GM18951 (cell line): ENCODE measurements at regions not wholly inside any gene's neighbourhood (a gene's known extent, or its start where the extent isn't known, plus 50 kb on each side); places are given as distances from the start of the nearest gene placed in this dataset.

ENCODE experiments used
- POLR2A ChIP-seq: IDR thresholded peaks from 4 replicates; pipeline ENCODE4 v1.6.1; 2011; ENCODE audit warnings: mild to moderate bottlenecking; ENCODE audit not compliant: insufficient read length, insufficient read depth; ENCODE audit errors: extremely low read depth
- in situ Hi-C: fragments of 300-500 bp; cut with MboI; formaldehyde crosslinking; loops from one replicate; pipeline ENCODE4 v1.12.0; 2022; ENCODE audit warnings: low sequenced_read_pairs, mixed read lengths, inconsistent platforms; ENCODE audit not compliant: unreplicated experiment

GRCh38 chr7:19834566-19834965 lies 61.1 kb upstream of the TMEM196 start:
- in situ Hi-C loops, result no loop called here
- no peak for TF ChIP-seq POLR2A

DNA sequence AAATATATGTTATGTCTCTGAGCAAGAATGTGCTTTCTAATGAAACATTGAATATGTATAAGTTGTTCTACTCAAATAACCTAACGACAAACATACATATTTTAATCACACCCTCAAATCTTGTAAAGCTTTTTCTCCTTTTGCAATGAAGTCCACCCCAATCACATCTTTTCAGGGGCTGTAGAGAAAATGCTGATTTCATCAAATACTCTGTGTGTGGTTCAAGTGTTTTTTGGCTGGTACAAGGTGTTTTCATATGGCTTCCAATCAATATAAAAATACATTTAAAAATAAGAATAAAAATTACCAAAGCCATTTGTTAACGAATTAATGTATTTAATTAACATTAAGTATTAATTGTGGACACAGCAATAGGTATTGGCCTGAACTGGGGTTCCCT lies 57.2 kb upstream of the TMEM196 start:
- in situ Hi-C loops, result no loop called here
- no peak for TF ChIP-seq POLR2A
